ENCODE measurements at regions not wholly inside any gene's neighbourhood (a gene's known extent, or its start where the extent isn't known, plus 50 kb on each side); places are given as distances from the start of the nearest gene placed in this dataset.

DNA sequence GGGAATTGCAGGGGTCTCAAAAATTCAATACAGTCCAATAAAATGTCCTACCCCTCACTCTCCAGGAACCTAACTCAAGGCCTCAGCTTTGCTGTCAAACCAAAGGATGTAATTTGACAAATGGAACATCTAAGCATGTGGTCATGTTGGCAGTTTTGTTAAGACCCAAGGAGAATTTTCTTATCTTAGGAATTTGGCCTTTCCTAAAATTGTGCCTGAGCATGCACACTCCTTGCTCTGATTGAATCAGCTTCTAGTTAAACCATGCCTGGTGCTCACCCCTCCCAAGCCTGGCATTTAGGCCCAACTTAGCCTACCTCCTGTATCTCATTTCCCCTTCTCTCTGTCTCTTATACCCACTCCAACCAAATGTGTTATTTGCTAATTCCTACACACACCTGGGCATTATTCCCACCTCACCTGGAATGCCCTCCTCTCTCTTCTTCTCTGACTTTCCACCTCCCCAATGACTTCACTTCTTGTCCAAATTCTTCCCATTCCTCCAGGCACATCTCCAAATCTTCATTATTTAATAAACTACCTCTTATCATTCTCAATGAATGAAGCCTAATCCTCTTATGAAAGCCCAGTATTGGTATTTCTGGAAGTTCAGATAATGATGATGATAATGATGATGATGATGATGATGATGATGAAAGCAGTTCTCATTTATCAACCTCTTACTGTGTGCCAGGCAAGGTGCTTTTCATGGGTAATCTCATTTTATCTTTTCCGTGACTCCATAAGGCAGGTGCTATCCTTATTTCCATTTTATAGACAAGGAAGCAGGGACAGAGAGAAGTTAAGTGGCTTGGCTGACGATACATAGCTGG is 178.0 kb upstream of the IRX6 start (continued):
- TF ChIP-seq, protein P1, sequence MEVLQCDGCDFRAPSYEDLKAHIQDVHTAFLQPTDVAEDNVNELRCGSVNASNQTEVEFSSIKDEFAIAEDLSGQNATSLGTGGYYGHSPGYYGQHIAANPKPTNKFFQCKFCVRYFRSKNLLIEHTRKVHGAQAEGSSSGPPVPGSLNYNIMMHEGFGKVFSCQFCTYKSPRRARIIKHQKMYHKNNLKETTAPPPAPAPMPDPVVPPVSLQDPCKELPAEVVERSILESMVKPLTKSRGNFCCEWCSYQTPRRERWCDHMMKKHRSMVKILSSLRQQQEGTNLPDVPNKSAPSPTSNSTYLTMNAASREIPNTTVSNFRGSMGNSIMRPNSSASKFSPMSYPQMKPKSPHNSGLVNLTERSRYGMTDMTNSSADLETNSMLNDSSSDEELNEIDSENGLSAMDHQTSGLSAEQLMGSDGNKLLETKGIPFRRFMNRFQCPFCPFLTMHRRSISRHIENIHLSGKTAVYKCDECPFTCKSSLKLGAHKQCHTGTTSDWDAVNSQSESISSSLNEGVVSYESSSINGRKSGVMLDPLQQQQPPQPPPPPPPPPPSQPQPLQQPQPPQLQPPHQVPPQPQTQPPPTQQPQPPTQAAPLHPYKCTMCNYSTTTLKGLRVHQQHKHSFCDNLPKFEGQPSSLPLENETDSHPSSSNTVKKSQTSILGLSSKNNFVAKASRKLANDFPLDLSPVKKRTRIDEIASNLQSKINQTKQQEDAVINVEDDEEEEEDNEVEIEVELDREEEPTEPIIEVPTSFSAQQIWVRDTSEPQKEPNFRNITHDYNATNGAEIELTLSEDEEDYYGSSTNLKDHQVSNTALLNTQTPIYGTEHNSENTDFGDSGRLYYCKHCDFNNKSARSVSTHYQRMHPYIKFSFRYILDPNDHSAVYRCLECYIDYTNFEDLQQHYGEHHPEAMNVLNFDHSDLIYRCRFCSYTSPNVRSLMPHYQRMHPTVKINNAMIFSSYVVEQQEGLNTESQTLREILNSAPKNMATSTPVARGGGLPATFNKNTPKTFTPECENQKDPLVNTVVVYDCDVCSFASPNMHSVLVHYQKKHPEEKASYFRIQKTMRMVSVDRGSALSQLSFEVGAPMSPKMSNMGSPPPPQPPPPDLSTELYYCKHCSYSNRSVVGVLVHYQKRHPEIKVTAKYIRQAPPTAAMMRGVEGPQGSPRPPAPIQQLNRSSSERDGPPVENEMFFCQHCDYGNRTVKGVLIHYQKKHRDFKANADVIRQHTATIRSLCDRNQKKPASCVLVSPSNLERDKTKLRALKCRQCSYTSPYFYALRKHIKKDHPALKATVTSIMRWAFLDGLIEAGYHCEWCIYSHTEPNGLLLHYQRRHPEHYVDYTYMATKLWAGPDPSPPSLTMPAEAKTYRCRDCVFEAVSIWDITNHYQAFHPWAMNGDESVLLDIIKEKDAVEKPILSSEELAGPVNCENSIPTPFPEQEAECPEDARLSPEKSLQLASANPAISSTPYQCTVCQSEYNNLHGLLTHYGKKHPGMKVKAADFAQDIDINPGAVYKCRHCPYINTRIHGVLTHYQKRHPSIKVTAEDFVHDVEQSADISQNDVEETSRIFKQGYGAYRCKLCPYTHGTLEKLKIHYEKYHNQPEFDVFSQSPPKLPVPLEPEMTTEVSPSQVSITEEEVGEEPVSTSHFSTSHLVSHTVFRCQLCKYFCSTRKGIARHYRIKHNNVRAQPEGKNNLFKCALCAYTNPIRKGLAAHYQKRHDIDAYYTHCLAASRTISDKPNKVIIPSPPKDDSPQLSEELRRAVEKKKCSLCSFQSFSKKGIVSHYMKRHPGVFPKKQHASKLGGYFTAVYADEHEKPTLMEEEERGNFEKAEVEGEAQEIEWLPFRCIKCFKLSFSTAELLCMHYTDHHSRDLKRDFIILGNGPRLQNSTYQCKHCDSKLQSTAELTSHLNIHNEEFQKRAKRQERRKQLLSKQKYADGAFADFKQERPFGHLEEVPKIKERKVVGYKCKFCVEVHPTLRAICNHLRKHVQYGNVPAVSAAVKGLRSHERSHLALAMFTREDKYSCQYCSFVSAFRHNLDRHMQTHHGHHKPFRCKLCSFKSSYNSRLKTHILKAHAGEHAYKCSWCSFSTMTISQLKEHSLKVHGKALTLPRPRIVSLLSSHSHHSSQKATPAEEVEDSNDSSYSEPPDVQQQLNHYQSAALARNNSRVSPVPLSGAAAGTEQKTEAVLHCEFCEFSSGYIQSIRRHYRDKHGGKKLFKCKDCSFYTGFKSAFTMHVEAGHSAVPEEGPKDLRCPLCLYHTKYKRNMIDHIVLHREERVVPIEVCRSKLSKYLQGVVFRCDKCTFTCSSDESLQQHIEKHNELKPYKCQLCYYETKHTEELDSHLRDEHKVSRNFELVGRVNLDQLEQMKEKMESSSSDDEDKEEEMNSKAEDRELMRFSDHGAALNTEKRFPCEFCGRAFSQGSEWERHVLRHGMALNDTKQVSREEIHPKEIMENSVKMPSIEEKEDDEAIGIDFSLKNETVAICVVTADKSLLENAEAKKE (CRISPR knock-in tag; IDR thresholded peaks at IDR 0.05) = no peak
- no peak for TF ChIP-seq ZNF331 (CRISPR knock-in tag; IDR thresholded peaks at IDR 0.05; ENCODE audit: low read depth)
- no peak for TF ChIP-seq CREB1 (CRISPR knock-in tag; IDR thresholded peaks at IDR 0.05; ENCODE audit: low read depth)
- TF ChIP-seq ZNF114 (CRISPR knock-in tag; IDR thresholded peaks at IDR 0.05) = no peak
- no peak for TF ChIP-seq EZH2 (IDR thresholded peaks at IDR 0.05; ENCODE audit: low read depth, unreplicated experiment)
- TF ChIP-seq, protein P2, sequence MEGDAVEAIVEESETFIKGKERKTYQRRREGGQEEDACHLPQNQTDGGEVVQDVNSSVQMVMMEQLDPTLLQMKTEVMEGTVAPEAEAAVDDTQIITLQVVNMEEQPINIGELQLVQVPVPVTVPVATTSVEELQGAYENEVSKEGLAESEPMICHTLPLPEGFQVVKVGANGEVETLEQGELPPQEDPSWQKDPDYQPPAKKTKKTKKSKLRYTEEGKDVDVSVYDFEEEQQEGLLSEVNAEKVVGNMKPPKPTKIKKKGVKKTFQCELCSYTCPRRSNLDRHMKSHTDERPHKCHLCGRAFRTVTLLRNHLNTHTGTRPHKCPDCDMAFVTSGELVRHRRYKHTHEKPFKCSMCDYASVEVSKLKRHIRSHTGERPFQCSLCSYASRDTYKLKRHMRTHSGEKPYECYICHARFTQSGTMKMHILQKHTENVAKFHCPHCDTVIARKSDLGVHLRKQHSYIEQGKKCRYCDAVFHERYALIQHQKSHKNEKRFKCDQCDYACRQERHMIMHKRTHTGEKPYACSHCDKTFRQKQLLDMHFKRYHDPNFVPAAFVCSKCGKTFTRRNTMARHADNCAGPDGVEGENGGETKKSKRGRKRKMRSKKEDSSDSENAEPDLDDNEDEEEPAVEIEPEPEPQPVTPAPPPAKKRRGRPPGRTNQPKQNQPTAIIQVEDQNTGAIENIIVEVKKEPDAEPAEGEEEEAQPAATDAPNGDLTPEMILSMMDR (conservative IDR thresholded peaks at IDR 0.05; ENCODE audit: low read depth in 2 of 2) = no peak
- no peak for TF ChIP-seq EZH2phosphoT487 (IDR thresholded peaks at IDR 0.05; ENCODE audit: unreplicated experiment)
- TF ChIP-seq POLR2AphosphoS5 (IDR thresholded peaks at IDR 0.05; ENCODE audit: low read depth) = no peak
